Fibroblast of lung (primary cell): ENCODE measurements at regions not wholly inside any gene's neighbourhood (a gene's known extent, or its start where the extent isn't known, plus 50 kb on each side); places are given as distances from the start of the nearest gene placed in this dataset.
A peak's percentile ranks its signal among the peaks of the same experiment; 100 is the strongest.

ENCODE experiments used
- DNase-seq, 2 donors: peaks; one replicate each; pipeline versions ENCODE4 v3.0.0 to v3.0.0-alpha.2; 2010; ENCODE audit warnings: low read depth in 2 of 2
- H2AFZ ChIP-seq: 2 replicates; pipeline ENCODE4 v1.5.1; 2012; ENCODE audit warnings: low read length, control low read depth, inconsistent platforms
- H3K27ac ChIP-seq: 2 replicates; pipeline ENCODE4 v1.5.1; 2011; ENCODE audit warnings: low read length, control low read depth; ENCODE audit not compliant: insufficient read depth
- H3K27me3 ChIP-seq: 2 replicates; pipeline ENCODE4 v1.5.1; 2011; ENCODE audit warnings: mild to moderate bottlenecking, low read length; ENCODE audit not compliant: control insufficient read depth, insufficient read depth
- H3K36me3 ChIP-seq: 2 replicates; pipeline ENCODE4 v1.5.1; 2011; ENCODE audit warnings: low read length; ENCODE audit not compliant: control insufficient read depth, insufficient read depth
- H3K4me1 ChIP-seq: 2 replicates; pipeline ENCODE4 v1.5.1; 2011; ENCODE audit warnings: low read length; ENCODE audit not compliant: control insufficient read depth, insufficient read depth; ENCODE audit errors: extremely low read depth
- H3K4me2 ChIP-seq: 2 replicates; pipeline ENCODE4 v1.5.1; 2011; ENCODE audit warnings: low read length, control low read depth; ENCODE audit not compliant: insufficient read depth; ENCODE audit errors: extremely low read depth
- H3K4me3 ChIP-seq, 4 experiments: fragments of 200-600 bp in 1 of 4; sonication (generic) in 1 of 4; replicated peaks in 1 of 4; 2 replicates each; pipeline ENCODE4 v1.5.1; 2011 to 2016; ENCODE audit warnings: low read length in 4 of 4, low read depth in 3 of 4, mild to moderate bottlenecking in 3 of 4, control low read depth in 2 of 4, inconsistent platforms in 1 of 4, mixed read lengths in 1 of 4; ENCODE audit not compliant: insufficient read depth in 1 of 4; ENCODE audit errors: control extremely low read depth in 1 of 4
- H3K79me2 ChIP-seq: 2 replicates; pipeline ENCODE4 v1.5.1; 2012; ENCODE audit warnings: mild to moderate bottlenecking, low read length, inconsistent platforms; ENCODE audit not compliant: control insufficient read depth, insufficient read depth
- H3K9ac ChIP-seq: 2 replicates; pipeline ENCODE4 v1.5.1; 2011; ENCODE audit warnings: mild to moderate bottlenecking, low read length, control low read depth; ENCODE audit not compliant: insufficient read depth
- H3K9me3 ChIP-seq: 2 replicates; pipeline ENCODE4 v1.5.1; 2012; ENCODE audit warnings: low read depth, low read length; ENCODE audit not compliant: control insufficient read depth, insufficient read depth
- H4K20me1 ChIP-seq: 2 replicates; pipeline ENCODE4 v1.5.1; 2011; ENCODE audit warnings: low read length; ENCODE audit not compliant: control insufficient read depth, insufficient read depth; ENCODE audit errors: extremely low read depth
- CTCF ChIP-seq, 2 donors: IDR thresholded peaks in 1 of 2; conservative IDR thresholded peaks in 1 of 2; 1 replicate in 1 of 2; 2 replicates in 1 of 2; pipeline ENCODE4 v1.5.1; 2011 to 2012; ENCODE audit warnings: low read length in 2 of 2, control low read depth in 1 of 2, inconsistent platforms in 1 of 2, low read depth in 1 of 2, mild to moderate bottlenecking in 1 of 2
- EZH2 ChIP-seq: IDR thresholded peaks from 2 replicates; pipeline ENCODE4 v1.5.1; 2012; ENCODE audit warnings: low read length, control low read depth, mild to moderate bottlenecking; ENCODE audit errors: missing control alignments

- no peak overlapping the region for H3K9ac ChIP-seq
- no peak for TF ChIP-seq CTCF (conservative IDR thresholded peaks at IDR 0.05 in 1 of 2, IDR thresholded peaks at IDR 0.05 in 1 of 2; ENCODE audit: low read depth in 1 of 2, low read length in 2 of 2)
- H3K4me1 ChIP-seq: no peaks in the 10 kb centered on the region
- no peak overlapping the region for H3K27ac ChIP-seq
- no peak overlapping the region for H3K4me2 ChIP-seq
- H3K79me2 ChIP-seq: no peaks in the 10 kb centered on the region
- no peaks in the 10 kb centered on the region for H3K36me3 ChIP-seq
- no peak overlapping the region for H3K4me3 ChIP-seq
- H3K27me3 ChIP-seq: no peaks in the 10 kb centered on the region
- H2AFZ ChIP-seq: no peak overlapping the region
- no peaks in the 10 kb centered on the region for H4K20me1 ChIP-seq
- peak in 1 of 2 donors; percentile 58 for DNase-seq
- no peaks in the 10 kb centered on the region for H3K9me3 ChIP-seq
Observed at GRCh38 chr20:22383156-22383555, 201.2 kb downstream of the FOXA2 start.

GRCh38 chr20:22382742-22383141, 201.6 kb downstream of the FOXA2 start:
- Histone ChIP-seq H3K27ac (no peak overlapping the region), H3K9ac (no peak overlapping the region), H3K4me1 (no peaks in the 10 kb centered on the region), H3K27me3 (no peaks in the 10 kb centered on the region), H3K36me3 (no peaks in the 10 kb centered on the region), H3K4me2 (no peak overlapping the region), H3K79me2 (no peaks in the 10 kb centered on the region), H2AFZ (no peak overlapping the region), H4K20me1 (no peaks in the 10 kb centered on the region), H3K9me3 (no peaks in the 10 kb centered on the region), H3K4me3 (no peak overlapping the region)
- DNase-seq: no peak
- TF ChIP-seq EZH2: no peak
- no peak for TF ChIP-seq CTCF (conservative IDR thresholded peaks at IDR 0.05 in 1 of 2, IDR thresholded peaks at IDR 0.05 in 1 of 2; ENCODE audit: low read depth in 1 of 2, low read length in 2 of 2)

GRCh38 chr20:22381812-22382416, 202.5 kb downstream of the FOXA2 start:
- no peaks in the 10 kb centered on the region for H4K20me1 ChIP-seq
- H3K4me1 ChIP-seq: no peaks in the 10 kb centered on the region
- no peaks in the 10 kb centered on the region for H3K79me2 ChIP-seq
- DNase-seq: no peak
- H3K4me2 ChIP-seq: no peak overlapping the region
- TF ChIP-seq CTCF (conservative IDR thresholded peaks at IDR 0.05 in 1 of 2, IDR thresholded peaks at IDR 0.05 in 1 of 2; ENCODE audit: low read depth in 1 of 2, low read length in 2 of 2) (no peak), EZH2 (no peak)
- no peak overlapping the region for H3K27ac ChIP-seq
- no peak overlapping the region for H3K9ac ChIP-seq
- no peaks in the 10 kb centered on the region for H3K36me3 ChIP-seq
- no peaks in the 10 kb centered on the region for H3K9me3 ChIP-seq
- H2AFZ ChIP-seq: no peak overlapping the region
- H3K27me3 ChIP-seq: no peaks in the 10 kb centered on the region
- H3K4me3 ChIP-seq: no peak overlapping the region
